OCI-LY3 (cell line): ENCODE measurements at regions not wholly inside any gene's neighbourhood (a gene's known extent, or its start where the extent isn't known, plus 50 kb on each side); places are given as distances from the start of the nearest gene placed in this dataset.

Experiments
- H2AFZ ChIP-seq: fragments of 200-600, 300-600 bp; shearing (Covaris generic); 2 replicates; pipeline ENCODE4 v1.6.0; 2014; ENCODE audit warnings: antibody characterized with exemption, low read depth, low read length
- H3K27ac ChIP-seq: fragments of 200-600, 300-600 bp; sonication (generic); 2 replicates; pipeline ENCODE4 v1.5.1; 2014; ENCODE audit warnings: mild to moderate bottlenecking, low read length, moderate library complexity, mixed read lengths
- H3K27me3 ChIP-seq: fragments of 200-600, 300-600 bp; sonication (generic); 2 replicates; pipeline ENCODE4 v1.6.1; 2014; ENCODE audit warnings: low read depth, low read length, mixed read lengths
- H3K36me3 ChIP-seq: fragments of 200-600, 300-600 bp; sonication (generic); replicated peaks from 2 replicates; pipeline ENCODE3; 2014; ENCODE audit warnings: low read depth, low read length, mixed read lengths
- H3K4me1 ChIP-seq: fragments of 300-600, 200-600 bp; sonication (generic); 2 replicates; pipeline ENCODE4 v1.6.1; 2014; ENCODE audit warnings: low read length, mixed read lengths
- H3K4me2 ChIP-seq: fragments of 200-600, 300-600 bp; sonication (generic); 2 replicates; pipeline ENCODE4 v1.6.1; 2014; ENCODE audit warnings: low read length, mixed read lengths
- H3K4me3 ChIP-seq: fragments of 300-600, 200-600 bp; sonication (generic); 2 replicates; pipeline ENCODE4 v1.5.1; 2014; ENCODE audit warnings: antibody characterized with exemption, mild to moderate bottlenecking, low read length, moderate library complexity
- H3K79me2 ChIP-seq: fragments of 300-600, 200-600 bp; shearing (Covaris generic); 2 replicates; pipeline ENCODE4 v1.6.1; 2014; ENCODE audit warnings: mild to moderate bottlenecking, low read length, mixed read lengths
- H3K9ac ChIP-seq: fragments of 300-600, 200-600 bp; shearing (Covaris generic); 2 replicates; pipeline ENCODE4 v1.6.0; 2014; ENCODE audit warnings: mild to moderate bottlenecking, low read length, moderate library complexity
- H3K9me3 ChIP-seq: fragments of 200-600, 300-600 bp; shearing (Covaris generic); 2 replicates; pipeline ENCODE4 v1.6.1; 2014; ENCODE audit warnings: low read length, mixed read lengths; ENCODE audit not compliant: insufficient read depth
- H4K20me1 ChIP-seq: fragments of 200-600, 300-600 bp; sonication (generic); 2 replicates; pipeline ENCODE4 v1.6.1; 2016; ENCODE audit warnings: low read length, mixed read lengths; ENCODE audit not compliant: insufficient read depth
- EZH2phosphoT487 ChIP-seq: fragments of 200-600 bp; shearing (Covaris generic); IDR thresholded peaks from 2 replicates; pipeline ENCODE4 v1.6.1; 2018; ENCODE audit warnings: antibody characterized with exemption, mixed run types, low read depth
- TF ChIP-seq, protein P1 (sequence below): fragments of 200-600, 300-600 bp; sonication (generic); IDR thresholded peaks from 2 replicates; pipeline ENCODE4 v1.5.1; 2014; ENCODE audit warnings: antibody characterized with exemption, low read length, low read depth

DNA sequence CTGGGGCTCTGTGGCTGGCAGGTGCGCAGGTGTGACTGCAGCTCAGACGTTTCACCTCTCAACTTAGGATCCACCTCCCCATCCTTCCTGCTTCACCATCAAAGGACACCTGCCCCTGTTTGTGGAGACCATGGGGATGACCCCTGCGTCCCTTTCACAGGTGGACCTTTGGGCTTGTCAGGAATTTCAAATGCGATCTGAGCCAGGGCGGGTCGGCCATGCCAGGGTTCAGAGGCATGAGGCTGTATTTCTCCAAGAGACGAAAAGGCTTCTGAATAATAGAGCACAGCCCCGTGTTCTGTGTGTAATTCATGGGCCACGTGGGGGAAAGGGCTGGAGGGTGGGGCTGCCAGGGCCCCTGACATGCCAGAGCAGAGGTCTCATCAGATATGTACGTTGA is 668.0 kb downstream of the BRD1 start:
- TF ChIP-seq, protein P1, sequence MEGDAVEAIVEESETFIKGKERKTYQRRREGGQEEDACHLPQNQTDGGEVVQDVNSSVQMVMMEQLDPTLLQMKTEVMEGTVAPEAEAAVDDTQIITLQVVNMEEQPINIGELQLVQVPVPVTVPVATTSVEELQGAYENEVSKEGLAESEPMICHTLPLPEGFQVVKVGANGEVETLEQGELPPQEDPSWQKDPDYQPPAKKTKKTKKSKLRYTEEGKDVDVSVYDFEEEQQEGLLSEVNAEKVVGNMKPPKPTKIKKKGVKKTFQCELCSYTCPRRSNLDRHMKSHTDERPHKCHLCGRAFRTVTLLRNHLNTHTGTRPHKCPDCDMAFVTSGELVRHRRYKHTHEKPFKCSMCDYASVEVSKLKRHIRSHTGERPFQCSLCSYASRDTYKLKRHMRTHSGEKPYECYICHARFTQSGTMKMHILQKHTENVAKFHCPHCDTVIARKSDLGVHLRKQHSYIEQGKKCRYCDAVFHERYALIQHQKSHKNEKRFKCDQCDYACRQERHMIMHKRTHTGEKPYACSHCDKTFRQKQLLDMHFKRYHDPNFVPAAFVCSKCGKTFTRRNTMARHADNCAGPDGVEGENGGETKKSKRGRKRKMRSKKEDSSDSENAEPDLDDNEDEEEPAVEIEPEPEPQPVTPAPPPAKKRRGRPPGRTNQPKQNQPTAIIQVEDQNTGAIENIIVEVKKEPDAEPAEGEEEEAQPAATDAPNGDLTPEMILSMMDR, result no peak
- no peak for TF ChIP-seq EZH2phosphoT487
- Histone ChIP-seq H3K9ac (no peak overlapping the region), H4K20me1 (no peaks in the 10 kb centered on the region), H3K4me1 (no peaks in the 10 kb centered on the region), H3K4me2 (no peak overlapping the region), H3K27me3 (no peaks in the 10 kb centered on the region), H3K36me3 (no peaks in the 10 kb centered on the region), H3K79me2 (no peaks in the 10 kb centered on the region), H3K4me3 (no peak overlapping the region), H2AFZ (no peak overlapping the region), H3K27ac (no peak overlapping the region), H3K9me3 (no peaks in the 10 kb centered on the region)

DNA sequence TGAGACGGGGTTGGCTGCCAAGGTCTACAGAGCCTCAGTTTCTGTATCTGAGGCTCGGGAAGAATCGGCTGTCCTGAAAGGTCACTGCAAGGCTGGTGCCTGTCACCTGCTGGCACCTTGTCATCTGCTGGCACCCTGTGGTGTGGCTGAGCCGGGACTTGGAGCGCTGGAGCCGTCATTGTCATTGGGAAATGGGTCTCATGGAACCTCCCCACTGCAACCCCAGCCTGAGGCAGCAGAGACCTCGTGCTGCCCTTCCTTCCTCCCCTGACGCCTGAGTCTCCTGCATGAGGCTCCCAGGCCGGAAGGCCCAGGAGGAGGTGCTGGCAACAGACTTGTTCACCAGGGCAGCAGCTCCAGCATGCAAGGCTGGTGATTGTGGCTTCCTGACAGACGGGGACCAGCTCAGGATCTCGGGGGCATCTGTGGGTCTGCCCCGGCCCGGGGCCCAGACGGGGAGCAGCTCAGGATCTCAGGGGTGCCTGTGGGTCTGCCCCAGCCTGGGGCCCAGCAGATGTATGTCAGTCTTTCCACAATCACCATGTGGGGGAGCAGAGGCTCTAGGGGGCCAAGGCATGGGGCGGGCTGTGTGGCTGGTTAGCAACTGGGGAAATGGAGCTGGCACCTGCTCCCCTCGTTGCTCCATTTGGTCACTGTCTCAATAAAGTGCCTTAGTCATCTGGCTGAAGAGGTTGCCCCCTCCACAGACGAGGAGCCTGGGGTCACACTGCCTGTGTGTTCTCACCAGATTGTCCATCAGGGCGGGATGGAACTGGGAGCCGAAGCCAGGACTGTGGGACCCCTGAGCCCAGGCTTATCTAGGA is 668.7 kb downstream of the BRD1 start:
- H3K27ac ChIP-seq, result no peak overlapping the region
- H3K36me3 ChIP-seq, result no peaks in the 10 kb centered on the region
- no peaks in the 10 kb centered on the region for H3K79me2 ChIP-seq
- TF ChIP-seq, protein P1, result no peak
- TF ChIP-seq EZH2phosphoT487, result no peak
- H3K27me3 ChIP-seq, result no peaks in the 10 kb centered on the region
- H3K9me3 ChIP-seq, result no peaks in the 10 kb centered on the region
- H3K9ac ChIP-seq, result no peak overlapping the region
- no peaks in the 10 kb centered on the region for H3K4me1 ChIP-seq
- no peak overlapping the region for H3K4me3 ChIP-seq
- no peak overlapping the region for H3K4me2 ChIP-seq
- no peaks in the 10 kb centered on the region for H4K20me1 ChIP-seq
- H2AFZ ChIP-seq, result no peak overlapping the region

GRCh38 chr22:49157529-49158339 is 669.9 kb downstream of the BRD1 start:
- no peak overlapping the region for H3K4me3 ChIP-seq
- H3K79me2 ChIP-seq, result no peaks in the 10 kb centered on the region
- TF ChIP-seq, protein P1, result no peak
- TF ChIP-seq EZH2phosphoT487, result no peak
- H3K4me1 ChIP-seq, result no peaks in the 10 kb centered on the region
- H4K20me1 ChIP-seq, result no peaks in the 10 kb centered on the region
- no peak overlapping the region for H3K9ac ChIP-seq
- H3K36me3 ChIP-seq, result no peaks in the 10 kb centered on the region
- no peaks in the 10 kb centered on the region for H3K27me3 ChIP-seq
- no peaks in the 10 kb centered on the region for H3K9me3 ChIP-seq
- H3K27ac ChIP-seq, result no peak overlapping the region
- H2AFZ ChIP-seq, result no peak overlapping the region
- no peak overlapping the region for H3K4me2 ChIP-seq

- Histone ChIP-seq H2AFZ (no peak overlapping the region), H4K20me1 (no peaks in the 10 kb centered on the region), H3K27me3 (no peaks in the 10 kb centered on the region), H3K79me2 (no peaks in the 10 kb centered on the region), H3K4me1 (no peaks in the 10 kb centered on the region), H3K4me2 (no peak overlapping the region), H3K27ac (no peak overlapping the region), H3K9me3 (no peaks in the 10 kb centered on the region), H3K36me3 (no peaks in the 10 kb centered on the region), H3K4me3 (no peak overlapping the region), H3K9ac (no peak overlapping the region)
- TF ChIP-seq, protein P1, result no peak
- no peak for TF ChIP-seq EZH2phosphoT487
Observed at GRCh38 chr22:49156662-49157285, 670.9 kb downstream of the BRD1 start.
